ENCODE measurements at regions not wholly inside any gene's neighbourhood (a gene's known extent, or its start where the extent isn't known, plus 50 kb on each side); places are given as distances from the start of the nearest gene placed in this dataset.

GRCh38 chr3:188000361-188000861 is 153.5 kb upstream of the LPP start:
- TF ChIP-seq CTCF (IDR thresholded peaks at IDR 0.05) (no peak), EZH2 (IDR thresholded peaks at IDR 0.05; ENCODE audit: borderline replicate concordance, insufficient read depth, low read depth, low read length, poor library complexity, severe bottlenecking) (no peak)
- H3K79me2 ChIP-seq (ENCODE audit: control insufficient read depth, insufficient read depth, low read length): no peaks in the 10 kb centered on the region
- no peaks in the 10 kb centered on the region for H3K27me3 ChIP-seq (replicated peaks in 1 of 4; ENCODE audit: control extremely low read depth in 1 of 4, control insufficient read depth in 3 of 4, insufficient read depth in 4 of 4, low read length in 3 of 4)
- peaks cover 25% of the 10 kb centered on the region for H3K4me1 Mint-ChIP-seq
- peak overlapping the region; percentile 27 for H3K9ac ChIP-seq (ENCODE audit: low read length)
- ATAC-seq (ENCODE audit: low read depth) (peak; percentile 25), DNase-seq (no peak)
- 58% methylated on average over 6 of the region's 6 CpGs for WGBS (ENCODE audit: insufficient coverage)
- H3K4me3 Mint-ChIP-seq: no peak overlapping the region
- POLR2A ChIA-PET: interaction anchor here (1.0 kb wide), 1 partner anchor 21 kb away, joined by 3 read pairs; no protein-coding TSS in a partner anchor
- peaks cover 0 to 1% (median 0%) of the 10 kb centered on the region in 3 donors for H3K9me3 ChIP-seq (ENCODE audit: control extremely low read depth in 1 of 3, control insufficient read depth in 2 of 3, insufficient read depth in 1 of 3, low read length in 2 of 3)
- no peaks in the 10 kb centered on the region for H3K9me3 Mint-ChIP-seq (ENCODE audit: insufficient read depth)
- peak overlapping the region in 1 of 2 donors; percentile 50 for H3K27ac ChIP-seq (ENCODE audit: low read length in 2 of 2)
- peaks cover 13 to 14% of the 10 kb centered on the region in 2 donors for H3K4me1 ChIP-seq (ENCODE audit: control insufficient read depth in 2 of 2, insufficient read depth in 2 of 2, low read length in 2 of 2)
- H3K27ac Mint-ChIP-seq: peak overlapping the region; percentile 50
- H4K20me1 ChIP-seq (ENCODE audit: control insufficient read depth, insufficient read depth, low read length, poor library complexity, severe bottlenecking): no peaks in the 10 kb centered on the region
- peak overlapping the region; percentile 53 for H3K4me2 ChIP-seq (replicated peaks; ENCODE audit: low read depth, low read length, poor library complexity, severe bottlenecking)
- H3K36me3 ChIP-seq (replicated peaks in 1 of 2; ENCODE audit: control extremely low read depth in 1 of 2, control insufficient read depth in 1 of 2, extremely low read depth in 1 of 2, insufficient read depth in 2 of 2, low read length in 1 of 2): no peaks in the 10 kb centered on the region
- intact Hi-C loops (cut with micrococcal nuclease): loop anchor here (2.0 kb wide), 1 partner anchor 18 kb away; no protein-coding TSS in a partner anchor
- H3K27me3 Mint-ChIP-seq: no peaks in the 10 kb centered on the region
- CTCF ChIA-PET: interaction anchor here (0.8 to 1.2 kb wide), 5 partner anchors 27 to 260 kb away, joined by 3 to 9 read pairs (median 3); no protein-coding TSS in a partner anchor
- no peak overlapping the region for H3K4me3 ChIP-seq (ENCODE audit: control extremely low read depth in 1 of 5, extremely low read depth in 1 of 5, insufficient read depth in 1 of 5, low read depth in 2 of 5, low read length in 4 of 5)
- peak overlapping the region; percentile 11 for H2AFZ ChIP-seq (ENCODE audit: insufficient read depth, low read depth, low read length, poor library complexity, severe bottlenecking)

- H3K4me1 ChIP-seq (ENCODE audit: control insufficient read depth in 2 of 2, insufficient read depth in 2 of 2, low read length in 2 of 2): peaks cover 13 to 14% of the 10 kb centered on the region in 2 donors
- H3K27ac ChIP-seq (ENCODE audit: low read length in 2 of 2): no peak overlapping the region
- no peak overlapping the region for H3K27ac Mint-ChIP-seq
- WGBS (ENCODE audit: insufficient coverage): 100% methylated on average over 2 of the region's 3 CpGs
- ChIA-PET POLR2A (no interaction called here), CTCF (interaction anchor here (0.9 kb wide), 1 partner anchor 250 kb away, joined by 3 read pairs; no protein-coding TSS in a partner anchor)
- no peak for ATAC-seq (ENCODE audit: low read depth)
- H3K9me3 ChIP-seq (ENCODE audit: control extremely low read depth in 1 of 3, control insufficient read depth in 2 of 3, insufficient read depth in 1 of 3, low read length in 2 of 3): peaks cover 0 to 1% (median 0%) of the 10 kb centered on the region in 3 donors
- DNase-seq: no peak
- H4K20me1 ChIP-seq (ENCODE audit: control insufficient read depth, insufficient read depth, low read length, poor library complexity, severe bottlenecking): no peaks in the 10 kb centered on the region
- H3K4me1 Mint-ChIP-seq: peaks cover 25% of the 10 kb centered on the region
- no peak overlapping the region for H2AFZ ChIP-seq (ENCODE audit: insufficient read depth, low read depth, low read length, poor library complexity, severe bottlenecking)
- intact Hi-C loops (cut with micrococcal nuclease): loop anchor here (2.0 kb wide), 1 partner anchor 18 kb away; no protein-coding TSS in a partner anchor
- no peak overlapping the region for H3K4me2 ChIP-seq (replicated peaks; ENCODE audit: low read depth, low read length, poor library complexity, severe bottlenecking)
- H3K9ac ChIP-seq (ENCODE audit: low read length): no peak overlapping the region
- H3K79me2 ChIP-seq (ENCODE audit: control insufficient read depth, insufficient read depth, low read length): no peaks in the 10 kb centered on the region
- no peaks in the 10 kb centered on the region for H3K36me3 ChIP-seq (replicated peaks in 1 of 2; ENCODE audit: control extremely low read depth in 1 of 2, control insufficient read depth in 1 of 2, extremely low read depth in 1 of 2, insufficient read depth in 2 of 2, low read length in 1 of 2)
- H3K4me3 Mint-ChIP-seq: no peak overlapping the region
- H3K9me3 Mint-ChIP-seq (ENCODE audit: insufficient read depth): no peaks in the 10 kb centered on the region
- H3K27me3 Mint-ChIP-seq: no peaks in the 10 kb centered on the region
- TF ChIP-seq CTCF (IDR thresholded peaks at IDR 0.05) (no peak), EZH2 (IDR thresholded peaks at IDR 0.05; ENCODE audit: borderline replicate concordance, insufficient read depth, low read depth, low read length, poor library complexity, severe bottlenecking) (no peak)
- no peaks in the 10 kb centered on the region for H3K27me3 ChIP-seq (replicated peaks in 1 of 4; ENCODE audit: control extremely low read depth in 1 of 4, control insufficient read depth in 3 of 4, insufficient read depth in 4 of 4, low read length in 3 of 4)
- H3K4me3 ChIP-seq (ENCODE audit: control extremely low read depth in 1 of 5, extremely low read depth in 1 of 5, insufficient read depth in 1 of 5, low read depth in 2 of 5, low read length in 4 of 5): no peak overlapping the region
Measured at GRCh38 chr3:188001093-188001492, 152.9 kb upstream of the LPP start.

Measured in B cell (primary cell).